ENCODE measurements at regions not wholly inside any gene's neighbourhood (a gene's known extent, or its start where the extent isn't known, plus 50 kb on each side); places are given as distances from the start of the nearest gene placed in this dataset.
A peak's percentile ranks its signal among the peaks of the same experiment; 100 is the strongest.

- no peak for DNase-seq
- Histone ChIP-seq H3K4me1 (ENCODE audit: insufficient read depth, low read length) (no peaks in the 10 kb centered on the region), H3K9me3 (ENCODE audit: low read length) (no peaks in the 10 kb centered on the region), H3K9me2 (replicated peaks; ENCODE audit: low read length) (no peaks in the 10 kb centered on the region), H3F3A (ENCODE audit: low read length, unreplicated experiment) (no peaks in the 10 kb centered on the region), H3K27me3 (ENCODE audit: low read length) (no peaks in the 10 kb centered on the region), H3K4me2 (ENCODE audit: low read length) (no peak overlapping the region), H4K20me1 (ENCODE audit: low read length) (no peaks in the 10 kb centered on the region), H3K36me3 (ENCODE audit: low read depth, low read length) (no peaks in the 10 kb centered on the region), H3K9ac (ENCODE audit: low read length) (no peak overlapping the region), H2AFZ (ENCODE audit: low read length) (no peak overlapping the region), H3K4me3 (ENCODE audit: low read length) (no peak overlapping the region), H3K79me2 (ENCODE audit: low read length) (no peaks in the 10 kb centered on the region), H3K27ac (ENCODE audit: low read length) (no peak overlapping the region)
- intact Hi-C loops (cut with micrococcal nuclease): loop anchor here (5.0 kb wide), 1 partner anchor 366 kb away; no protein-coding TSS in a partner anchor
- no peak for ATAC-seq
- no peak for TF ChIP-seq CTCF (conservative IDR thresholded peaks at IDR 0.05; ENCODE audit: low read depth, low read length)
- no TSS peak for BruUV-seq (replicated peaks)
- CTCF ChIA-PET: no interaction called here
- POLR2A ChIA-PET (ENCODE audit: unreplicated experiment): no interaction called here
Measured at GRCh38 chr5:32936329-32936728, 225.2 kb downstream of the NPR3 start.

- Histone ChIP-seq H3K27ac (ENCODE audit: low read length) (no peak overlapping the region), H4K20me1 (ENCODE audit: low read length) (no peaks in the 10 kb centered on the region), H2AFZ (ENCODE audit: low read length) (no peak overlapping the region), H3K79me2 (ENCODE audit: low read length) (no peaks in the 10 kb centered on the region), H3K9me2 (replicated peaks; ENCODE audit: low read length) (no peaks in the 10 kb centered on the region), H3K4me1 (ENCODE audit: insufficient read depth, low read length) (no peaks in the 10 kb centered on the region), H3K9me3 (ENCODE audit: low read length) (no peaks in the 10 kb centered on the region), H3K4me3 (ENCODE audit: low read length) (no peak overlapping the region), H3K4me2 (ENCODE audit: low read length) (no peak overlapping the region), H3K27me3 (ENCODE audit: low read length) (no peaks in the 10 kb centered on the region), H3F3A (ENCODE audit: low read length, unreplicated experiment) (no peaks in the 10 kb centered on the region), H3K9ac (ENCODE audit: low read length) (no peak overlapping the region), H3K36me3 (ENCODE audit: low read depth, low read length) (no peaks in the 10 kb centered on the region)
- ATAC-seq: peak; percentile 61
- POLR2A ChIA-PET (ENCODE audit: unreplicated experiment): no interaction called here
- CTCF ChIA-PET: no interaction called here
- TF ChIP-seq EZH2 (IDR thresholded peaks at IDR 0.05; ENCODE audit: low read length, unreplicated experiment) (no peak), CTCF (conservative IDR thresholded peaks at IDR 0.05; ENCODE audit: low read depth, low read length) (peak; percentile 75)
- DNase-seq: peak; percentile 84
- no TSS peak for BruUV-seq (replicated peaks)
- intact Hi-C loops (cut with micrococcal nuclease): no loop called here
Measured at GRCh38 chr5:32942225-32942989, 231.3 kb downstream of the NPR3 start.

- ATAC-seq (peak; percentile 24; the same call in 1 of the 2 replicates), DNase-seq (peak; percentile 58)
- POLR2A ChIA-PET (ENCODE audit: unreplicated experiment): no interaction called here
Measured at GRCh38 chr5:32949286-32949970, 238.3 kb downstream of the NPR3 start.

More at GRCh38 chr5:32949286-32949970, 238.3 kb downstream of the NPR3 start:
- Histone ChIP-seq H3K4me3 (ENCODE audit: low read length) (no peak overlapping the region), H3K9me3 (ENCODE audit: low read length) (no peaks in the 10 kb centered on the region), H3K4me2 (ENCODE audit: low read length) (no peak overlapping the region), H3K27me3 (ENCODE audit: low read length) (no peaks in the 10 kb centered on the region), H3F3A (ENCODE audit: low read length, unreplicated experiment) (no peaks in the 10 kb centered on the region), H4K20me1 (ENCODE audit: low read length) (no peaks in the 10 kb centered on the region), H3K9ac (ENCODE audit: low read length) (no peak overlapping the region), H3K9me2 (replicated peaks; ENCODE audit: low read length) (no peaks in the 10 kb centered on the region), H3K4me1 (ENCODE audit: insufficient read depth, low read length) (peaks cover 7% of the 10 kb centered on the region), H3K79me2 (ENCODE audit: low read length) (no peaks in the 10 kb centered on the region), H2AFZ (ENCODE audit: low read length) (peak overlapping the region; percentile 25; the same call in 1 of the 2 replicates), H3K27ac (ENCODE audit: low read length) (no peak overlapping the region), H3K36me3 (ENCODE audit: low read depth, low read length) (no peaks in the 10 kb centered on the region)
- no peak for TF ChIP-seq CTCF (conservative IDR thresholded peaks at IDR 0.05; ENCODE audit: low read depth, low read length)
- no peak for TF ChIP-seq EZH2 (IDR thresholded peaks at IDR 0.05; ENCODE audit: low read length, unreplicated experiment)
- TF ChIP-seq EZH2phosphoT487 (IDR thresholded peaks at IDR 0.05; ENCODE audit: borderline replicate concordance, low read length): no peak
- intact Hi-C loops (cut with micrococcal nuclease): no loop called here
- CTCF ChIA-PET: no interaction called here
- no TSS peak for BruUV-seq (replicated peaks)

Measured in PC-3 (cell line).